SK-N-SH (cell line): ENCODE measurements at regions not wholly inside any gene's neighbourhood (a gene's known extent, or its start where the extent isn't known, plus 50 kb on each side); places are given as distances from the start of the nearest gene placed in this dataset.

Experiments
- CTCF ChIA-PET: fragments of 300-600, 350-600 bp; formaldehyde crosslinking; extraction: SDS; loops from one replicate; lab custom pipeline; 2021; lab: Yijun Ruan, JAX
- POLR2A ChIA-PET: fragments of 350-600 bp; sonication (Branson Sonifier 250); formaldehyde crosslinking; extraction: SDS; loops from one replicate; lab custom pipeline; 2020; ENCODE audit warnings: antibody characterized with exemption, inconsistent platforms; lab: Yijun Ruan, JAX
- DNase-seq: peaks from one replicate; pipeline ENCODE4 v3.0.0; 2012
- H2AFZ ChIP-seq: fragments of 200-600 bp; sonication (generic); 2 replicates; pipeline ENCODE4 v1.8.1; 2016; ENCODE audit warnings: antibody characterized with exemption, mild to moderate bottlenecking, low read depth
- H3F3A ChIP-seq: fragments of 200-600 bp; sonication (generic); replicated peaks from 2 replicates; pipeline ENCODE3; 2016; ENCODE audit warnings: antibody characterized with exemption, mild to moderate bottlenecking; ENCODE audit not compliant: insufficient read depth
- H3K27ac ChIP-seq, 2 experiments: fragments of 200-500 bp in 1 of 2; fragments of 200-600 bp in 1 of 2; sonication (Bioruptor generic) in 1 of 2; sonication (generic), shearing (Covaris generic) in 1 of 2; 2 replicates each; pipeline versions ENCODE4 v1.5.1 to v1.6.1; 2014 to 2016; ENCODE audit warnings: low read depth in 2 of 2, inconsistent platforms in 1 of 2, low read length in 1 of 2, mild to moderate bottlenecking in 1 of 2, mixed read lengths in 1 of 2
- H3K27me3 ChIP-seq: fragments of 200-600 bp; sonication (generic), shearing (Covaris generic); 2 replicates; pipeline ENCODE4 v1.6.1; 2016; ENCODE audit warnings: mixed run types; ENCODE audit not compliant: insufficient read depth
- H3K36me3 ChIP-seq, 2 experiments: fragments of 200-500 bp in 1 of 2; fragments of 200-600 bp in 1 of 2; sonication (Bioruptor generic) in 1 of 2; sonication (generic) in 1 of 2; replicated peaks in 1 of 2; 2 replicates each; pipeline versions ENCODE3 to v1.5.1; 2014 to 2016; ENCODE audit warnings: low read length in 1 of 2, mild to moderate bottlenecking in 1 of 2; ENCODE audit not compliant: insufficient read depth in 2 of 2, control insufficient read depth in 1 of 2
- H3K4me1 ChIP-seq, 2 experiments: fragments of 200-500 bp in 1 of 2; fragments of 200-600 bp in 1 of 2; sonication (Bioruptor generic) in 1 of 2; sonication (generic), shearing (Covaris generic) in 1 of 2; 2 replicates each; pipeline versions ENCODE4 v1.5.1 to v1.6.1; 2014 to 2016; ENCODE audit warnings: low read depth in 1 of 2, low read length in 1 of 2, mixed run types in 1 of 2; ENCODE audit not compliant: insufficient read depth in 2 of 2, control insufficient read depth in 1 of 2
- H3K4me2 ChIP-seq: fragments of 200-600 bp; sonication (generic), shearing (Covaris generic); 2 replicates; pipeline ENCODE4 v1.6.1; 2017; ENCODE audit warnings: mixed run types
- H3K4me3 ChIP-seq, 2 experiments: fragments of 200-500 bp in 1 of 2; fragments of 200-600 bp in 1 of 2; sonication (Bioruptor generic) in 1 of 2; sonication (generic), shearing (Covaris generic) in 1 of 2; 2 replicates each; pipeline versions ENCODE4 v1.5.1 to v1.8.1; 2014 to 2016; ENCODE audit warnings: low read depth in 2 of 2, inconsistent platforms in 1 of 2, low read length in 1 of 2, mild to moderate bottlenecking in 1 of 2, mixed read lengths in 1 of 2, moderate library complexity in 1 of 2
- H3K79me2 ChIP-seq: fragments of 200-600 bp; sonication (generic); 2 replicates; pipeline ENCODE4 v1.8.1; 2017; ENCODE audit warnings: mild to moderate bottlenecking; ENCODE audit not compliant: insufficient read depth
- H3K9ac ChIP-seq: fragments of 200-600 bp; sonication (generic); 2 replicates; pipeline ENCODE4 v1.6.1; 2017; ENCODE audit warnings: mixed run types
- H3K9me2 ChIP-seq: fragments of 200-600 bp; sonication (generic); 2 replicates; pipeline ENCODE4 v1.6.1; 2017; ENCODE audit warnings: mixed run types
- H3K9me3 ChIP-seq: fragments of 200-600 bp; sonication (generic); 2 replicates; pipeline ENCODE4 v1.6.1; 2017; ENCODE audit warnings: mixed run types, mild to moderate bottlenecking, moderate library complexity
- H4K20me1 ChIP-seq: fragments of 200-600 bp; sonication (generic); 2 replicates; pipeline ENCODE4 v1.6.1; 2017; ENCODE audit warnings: mild to moderate bottlenecking, mixed run types; ENCODE audit not compliant: insufficient read depth
- EZH2phosphoT487 ChIP-seq: fragments of 200-600 bp; sonication (generic); IDR thresholded peaks from 2 replicates; pipeline ENCODE4 v1.6.1; 2017; ENCODE audit warnings: low read depth, mixed run types, mild to moderate bottlenecking, antibody characterized with exemption, moderate library complexity, borderline replicate concordance
- GATA2 ChIP-seq: sonication (generic); formaldehyde crosslinking; IDR thresholded peaks from 2 replicates; pipeline ENCODE4 v1.5.0; 2020; ENCODE audit warnings: mild to moderate bottlenecking, missing genetic modification reagents
- JUND ChIP-seq: IDR thresholded peaks from 2 replicates; pipeline ENCODE4 v1.4.0; 2012
- MAX ChIP-seq: IDR thresholded peaks from 2 replicates; pipeline ENCODE4 v1.4.0; 2012; ENCODE audit warnings: low read depth
- NFIC ChIP-seq: IDR thresholded peaks from 2 replicates; pipeline ENCODE4 v1.4.0; 2012; ENCODE audit warnings: borderline replicate concordance
- NRF1 ChIP-seq: IDR thresholded peaks from 2 replicates; pipeline ENCODE4 v1.6.1; 2012; ENCODE audit warnings: low read depth, mild to moderate bottlenecking, low read length
- RAD21 ChIP-seq: IDR thresholded peaks from 2 replicates; pipeline ENCODE4 v1.6.1; 2012; ENCODE audit warnings: mild to moderate bottlenecking, low read length
- RCOR1 ChIP-seq: fragments of 150-350 bp; IDR thresholded peaks from 2 replicates; pipeline ENCODE4 v1.6.1; 2017; ENCODE audit warnings: antibody characterized with exemption, low read length
- REST ChIP-seq: IDR thresholded peaks from 2 replicates; pipeline ENCODE4 v1.6.1; 2012; ENCODE audit warnings: mild to moderate bottlenecking, low read depth, low read length, moderate library complexity
- RXRA ChIP-seq: IDR thresholded peaks from 2 replicates; pipeline ENCODE4 v1.4.0; 2012; ENCODE audit warnings: low read depth, mild to moderate bottlenecking, borderline replicate concordance
- SIN3A ChIP-seq: IDR thresholded peaks from 2 replicates; pipeline ENCODE4 v1.6.1; 2012; ENCODE audit warnings: low read depth, mild to moderate bottlenecking, low read length, moderate library complexity, borderline replicate concordance
- SMC3 ChIP-seq: IDR thresholded peaks from 2 replicates; pipeline ENCODE4 v1.6.1; 2012; ENCODE audit warnings: low read depth, low read length, improper control_type of control experiment
- TCF12 ChIP-seq: IDR thresholded peaks from 2 replicates; pipeline ENCODE4 v1.4.0; 2012
- WGBS: methylation state at CpG from one replicate; pipeline ENCODE4 v1.1.6; 2017; ENCODE audit warnings: low lambda C conversion rate; 5-methylcytosine and 5-hydroxymethylcytosine counted together
- TF ChIP-seq, protein P1 (sequence below): fragments of 150-350 bp; IDR thresholded peaks from 2 replicates; pipeline ENCODE4 v1.6.1; 2016; ENCODE audit warnings: mild to moderate bottlenecking, low read depth, low read length

DNA sequence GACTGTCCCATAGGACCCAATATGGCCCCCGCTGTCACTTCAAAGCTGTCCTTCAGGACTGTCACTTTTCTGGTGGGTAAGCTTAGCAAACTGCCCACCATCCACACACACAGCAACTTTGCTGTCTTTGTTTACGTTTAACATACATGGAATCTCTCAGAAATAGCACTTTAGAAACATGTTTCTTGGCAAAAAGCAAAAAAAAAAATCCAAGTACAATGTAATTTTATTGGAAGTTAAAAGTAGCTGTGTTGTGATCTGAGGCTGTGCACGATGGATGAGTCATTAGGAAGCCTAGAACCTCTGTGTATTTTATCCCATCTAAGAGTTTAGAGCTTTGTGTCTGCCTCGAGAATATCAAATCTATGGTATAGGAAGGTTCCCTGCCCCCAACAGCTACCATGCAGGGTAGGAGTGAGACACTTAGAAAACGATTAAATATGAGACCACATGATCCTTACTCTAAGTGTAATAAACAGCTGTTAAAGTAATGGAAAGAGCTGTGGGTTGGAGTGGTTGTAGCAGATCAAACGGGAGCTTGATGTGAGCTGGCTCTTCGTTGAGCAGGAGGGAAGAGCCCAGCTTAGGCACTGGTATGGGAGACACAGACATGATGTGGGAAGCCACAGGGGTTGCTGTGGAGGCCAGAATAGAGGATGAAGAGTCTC lies 119.5 kb downstream of the PLEKHG1 start:
- POLR2A ChIA-PET, result no interaction called here
- no peak overlapping the region for H3K4me2 ChIP-seq
- no peak for DNase-seq

More for the DNA sequence above, 119.5 kb downstream of the PLEKHG1 start:
- Histone ChIP-seq H4K20me1 (no peaks in the 10 kb centered on the region), H3K9me3 (no peaks in the 10 kb centered on the region), H3F3A (no peaks in the 10 kb centered on the region), H3K9ac (no peak overlapping the region), H3K36me3 (no peaks in the 10 kb centered on the region), H3K27ac (no peak overlapping the region), H3K27me3 (no peaks in the 10 kb centered on the region; the same call in 1 of the 2 replicates), H3K4me1 (no peaks in the 10 kb centered on the region; a peak in 1 of 4 replicates), H3K9me2 (no peaks in the 10 kb centered on the region), H2AFZ (no peak overlapping the region), H3K4me3 (no peak overlapping the region), H3K79me2 (no peaks in the 10 kb centered on the region)
- TF ChIP-seq, protein P1, sequence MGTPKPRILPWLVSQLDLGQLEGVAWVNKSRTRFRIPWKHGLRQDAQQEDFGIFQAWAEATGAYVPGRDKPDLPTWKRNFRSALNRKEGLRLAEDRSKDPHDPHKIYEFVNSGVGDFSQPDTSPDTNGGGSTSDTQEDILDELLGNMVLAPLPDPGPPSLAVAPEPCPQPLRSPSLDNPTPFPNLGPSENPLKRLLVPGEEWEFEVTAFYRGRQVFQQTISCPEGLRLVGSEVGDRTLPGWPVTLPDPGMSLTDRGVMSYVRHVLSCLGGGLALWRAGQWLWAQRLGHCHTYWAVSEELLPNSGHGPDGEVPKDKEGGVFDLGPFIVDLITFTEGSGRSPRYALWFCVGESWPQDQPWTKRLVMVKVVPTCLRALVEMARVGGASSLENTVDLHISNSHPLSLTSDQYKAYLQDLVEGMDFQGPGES, result no peak
- TF ChIP-seq SMC3 (no peak), MAX (no peak), NRF1 (no peak), RCOR1 (no peak), TCF12 (no peak), GATA2 (CRISPR knock-in tag) (no peak), JUND (no peak), RAD21 (no peak), SIN3A (no peak), RXRA (no peak), EZH2phosphoT487 (no peak), NFIC (no peak), REST (no peak)
- 8% methylated on average over 7 of the region's 7 CpGs for WGBS
- CTCF ChIA-PET, result no interaction called here
